GM12873 (cell line): ENCODE measurements at regions not wholly inside any gene's neighbourhood (a gene's known extent, or its start where the extent isn't known, plus 50 kb on each side); places are given as distances from the start of the nearest gene placed in this dataset.

Source experiments
- TF ChIP-seq, protein P1 (sequence below): IDR thresholded peaks from 2 replicates; pipeline ENCODE4 v1.5.1; 2012; ENCODE audit warnings: low read depth, mild to moderate bottlenecking, moderate library complexity, low read length, control low read depth; ENCODE audit not compliant: insufficient read depth; ENCODE audit errors: missing control alignments

DNA sequence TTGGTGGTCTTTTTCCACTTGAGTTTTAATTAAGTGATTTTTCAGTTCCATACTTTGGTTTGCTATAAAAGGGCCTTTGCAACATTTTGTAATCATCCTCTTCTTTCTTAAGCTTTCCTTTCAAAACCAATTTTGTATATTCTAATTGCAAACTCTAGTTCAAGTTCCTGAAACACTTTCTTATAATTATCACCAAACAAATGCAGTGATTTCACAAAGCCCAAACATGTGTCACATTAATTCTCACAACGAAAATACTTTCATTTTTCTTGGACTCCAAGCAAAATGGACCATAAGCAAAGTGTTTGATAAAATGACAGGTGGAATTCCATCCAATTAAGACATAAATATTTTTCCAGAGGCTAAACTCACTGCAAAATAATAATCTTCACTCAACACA is 188.2 kb upstream of the IRX5 start:
- TF ChIP-seq, protein P1, sequence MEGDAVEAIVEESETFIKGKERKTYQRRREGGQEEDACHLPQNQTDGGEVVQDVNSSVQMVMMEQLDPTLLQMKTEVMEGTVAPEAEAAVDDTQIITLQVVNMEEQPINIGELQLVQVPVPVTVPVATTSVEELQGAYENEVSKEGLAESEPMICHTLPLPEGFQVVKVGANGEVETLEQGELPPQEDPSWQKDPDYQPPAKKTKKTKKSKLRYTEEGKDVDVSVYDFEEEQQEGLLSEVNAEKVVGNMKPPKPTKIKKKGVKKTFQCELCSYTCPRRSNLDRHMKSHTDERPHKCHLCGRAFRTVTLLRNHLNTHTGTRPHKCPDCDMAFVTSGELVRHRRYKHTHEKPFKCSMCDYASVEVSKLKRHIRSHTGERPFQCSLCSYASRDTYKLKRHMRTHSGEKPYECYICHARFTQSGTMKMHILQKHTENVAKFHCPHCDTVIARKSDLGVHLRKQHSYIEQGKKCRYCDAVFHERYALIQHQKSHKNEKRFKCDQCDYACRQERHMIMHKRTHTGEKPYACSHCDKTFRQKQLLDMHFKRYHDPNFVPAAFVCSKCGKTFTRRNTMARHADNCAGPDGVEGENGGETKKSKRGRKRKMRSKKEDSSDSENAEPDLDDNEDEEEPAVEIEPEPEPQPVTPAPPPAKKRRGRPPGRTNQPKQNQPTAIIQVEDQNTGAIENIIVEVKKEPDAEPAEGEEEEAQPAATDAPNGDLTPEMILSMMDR, result no peak

DNA sequence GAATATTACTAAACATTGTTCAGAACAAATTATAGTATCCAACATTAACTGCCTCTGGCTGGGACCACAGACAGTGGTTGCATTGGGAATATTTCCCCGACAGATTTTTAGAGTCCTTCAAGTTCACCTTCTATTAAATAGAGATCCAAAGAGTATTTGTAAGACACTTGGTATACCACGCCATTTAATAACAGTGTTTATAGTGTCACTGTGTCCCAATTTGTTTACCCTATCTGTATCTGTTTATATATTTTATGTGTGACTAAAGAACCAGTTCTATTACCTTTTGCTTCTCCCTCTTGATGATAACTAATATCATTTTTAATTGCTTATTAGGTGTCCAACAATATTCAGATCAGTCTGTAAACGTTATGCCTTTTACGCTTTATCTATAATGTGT is 191.3 kb upstream of the IRX5 start:
- TF ChIP-seq, protein P1, result no peak

DNA sequence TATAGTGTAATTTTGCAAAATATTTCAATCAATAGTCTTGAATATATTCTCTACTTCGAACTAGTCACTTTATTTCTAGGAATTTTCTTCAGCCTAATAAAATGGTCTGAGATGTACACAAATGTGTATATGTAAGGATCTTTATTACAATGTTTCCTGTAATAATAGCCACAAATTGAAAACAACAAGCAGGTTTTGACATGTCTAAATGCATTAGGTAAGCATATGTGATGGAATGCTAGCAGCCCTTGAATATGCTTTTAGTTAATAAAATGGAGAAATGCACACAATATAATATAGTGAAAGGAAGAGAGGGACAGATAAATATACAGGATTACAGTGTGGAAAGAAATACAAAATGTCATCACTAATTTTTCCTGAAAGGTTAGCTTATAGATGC is 196.5 kb upstream of the IRX5 start:
- TF ChIP-seq, protein P1, result no peak

DNA sequence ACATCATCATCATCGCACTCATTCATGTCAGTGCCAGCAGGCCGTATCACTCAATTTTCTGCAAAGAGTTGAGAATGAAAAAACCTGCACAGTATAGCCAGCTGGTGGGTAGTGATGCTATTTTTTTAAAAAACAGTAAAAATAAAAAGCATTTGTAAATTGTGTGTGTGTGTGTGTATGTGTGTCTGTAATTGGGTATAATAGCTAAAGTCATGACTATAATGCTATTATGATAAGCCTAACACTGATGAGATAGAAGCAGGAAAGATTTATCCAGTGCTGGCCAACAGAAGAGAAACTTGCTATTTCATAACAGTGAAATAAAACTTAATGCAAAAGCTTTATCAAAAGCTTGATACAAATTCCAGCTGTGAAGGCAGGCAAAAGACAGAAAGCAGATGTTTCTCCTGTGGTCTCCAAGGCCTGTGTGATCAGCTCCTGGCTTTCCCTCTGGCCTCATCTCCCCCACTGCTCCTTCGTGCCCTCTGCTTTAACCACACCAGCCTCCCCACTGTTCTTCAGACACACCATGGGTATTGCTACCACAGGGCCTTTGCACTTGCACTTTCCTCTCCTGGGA is 206.2 kb upstream of the IRX5 start:
- TF ChIP-seq, protein P1, result no peak

GRCh38 chr16:54722210-54722676 is 208.4 kb upstream of the IRX5 start:
- TF ChIP-seq, protein P1, result no peak

DNA sequence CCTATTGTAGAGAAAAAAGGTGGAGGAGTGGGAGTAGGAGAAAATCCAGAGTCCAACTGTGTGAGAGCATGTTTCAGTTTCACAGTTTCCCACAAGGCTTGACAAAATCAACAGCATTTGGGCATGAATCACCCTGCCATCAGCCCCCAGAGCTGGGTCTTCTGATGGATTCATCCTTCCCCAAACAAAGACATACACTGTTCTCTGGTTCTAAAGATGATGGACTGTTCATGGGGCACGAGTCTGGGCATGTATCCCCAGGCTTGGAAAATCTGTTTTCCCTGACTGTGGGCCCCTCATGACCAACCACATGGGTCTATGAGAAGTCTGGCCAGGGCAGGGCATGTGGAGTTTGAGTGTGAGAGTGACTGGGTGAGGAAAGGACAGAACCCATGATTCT is 210.4 kb upstream of the IRX5 start:
- TF ChIP-seq, protein P1, result no peak

DNA sequence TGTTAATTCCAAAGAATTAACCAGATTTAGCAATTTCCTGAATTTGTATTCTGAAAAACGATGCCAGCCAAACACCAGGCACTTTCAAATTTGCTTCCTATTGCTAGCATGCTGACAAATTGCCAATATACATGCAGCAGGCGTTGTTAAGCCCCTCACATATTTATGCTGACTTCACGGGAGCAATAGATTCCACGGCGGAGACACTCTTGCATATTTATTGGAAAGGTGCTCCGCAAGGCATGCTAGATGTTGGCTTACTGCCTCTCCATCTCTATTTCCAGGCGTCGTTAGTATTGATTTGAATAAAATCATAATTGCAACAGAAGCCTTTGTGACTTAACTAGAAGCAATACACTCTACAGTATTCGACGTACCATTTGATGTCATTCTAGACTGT is 211.0 kb upstream of the IRX5 start:
- TF ChIP-seq, protein P1, result no peak
